OCI-LY1 (cell line): ENCODE measurements at regions not wholly inside any gene's neighbourhood (a gene's known extent, or its start where the extent isn't known, plus 50 kb on each side); places are given as distances from the start of the nearest gene placed in this dataset.

Experiments
- EZH2 ChIP-seq: fragments of 200-600 bp; sonication (generic), shearing (Covaris generic); IDR thresholded peaks from 2 replicates; pipeline ENCODE4 v1.8.0; 2017; ENCODE audit warnings: borderline replicate concordance, mixed run types, mild to moderate bottlenecking, antibody characterized with exemption, low read length, moderate library complexity, mixed read lengths
- TF ChIP-seq, protein P1 (sequence below): fragments of 200-600 bp; sonication (generic), shearing (Covaris generic); IDR thresholded peaks from 2 replicates; pipeline ENCODE4 v1.5.1; 2017; ENCODE audit warnings: mild to moderate bottlenecking, antibody characterized with exemption, low read length, moderate library complexity, mixed read lengths

DNA sequence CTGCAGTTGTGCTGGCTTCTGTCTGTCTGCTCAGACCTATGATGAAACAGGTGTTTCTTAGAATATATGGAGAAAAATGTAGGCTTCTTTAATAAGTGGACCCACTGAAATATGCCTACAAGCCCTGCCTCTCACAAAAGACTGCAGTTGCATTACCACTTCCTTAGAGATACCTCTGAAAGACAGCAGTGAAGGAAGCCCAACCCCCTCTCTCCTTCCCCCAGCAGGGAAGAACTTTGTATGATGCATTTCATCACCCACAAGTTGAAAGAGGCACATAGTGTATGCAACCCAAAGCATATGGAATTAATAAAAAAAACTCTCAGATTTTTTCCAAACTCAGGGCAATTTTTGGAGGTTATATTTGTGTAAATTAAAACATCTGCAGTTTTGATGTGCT, 916.7 kb downstream of the TECRL start:
- TF ChIP-seq, protein P1, sequence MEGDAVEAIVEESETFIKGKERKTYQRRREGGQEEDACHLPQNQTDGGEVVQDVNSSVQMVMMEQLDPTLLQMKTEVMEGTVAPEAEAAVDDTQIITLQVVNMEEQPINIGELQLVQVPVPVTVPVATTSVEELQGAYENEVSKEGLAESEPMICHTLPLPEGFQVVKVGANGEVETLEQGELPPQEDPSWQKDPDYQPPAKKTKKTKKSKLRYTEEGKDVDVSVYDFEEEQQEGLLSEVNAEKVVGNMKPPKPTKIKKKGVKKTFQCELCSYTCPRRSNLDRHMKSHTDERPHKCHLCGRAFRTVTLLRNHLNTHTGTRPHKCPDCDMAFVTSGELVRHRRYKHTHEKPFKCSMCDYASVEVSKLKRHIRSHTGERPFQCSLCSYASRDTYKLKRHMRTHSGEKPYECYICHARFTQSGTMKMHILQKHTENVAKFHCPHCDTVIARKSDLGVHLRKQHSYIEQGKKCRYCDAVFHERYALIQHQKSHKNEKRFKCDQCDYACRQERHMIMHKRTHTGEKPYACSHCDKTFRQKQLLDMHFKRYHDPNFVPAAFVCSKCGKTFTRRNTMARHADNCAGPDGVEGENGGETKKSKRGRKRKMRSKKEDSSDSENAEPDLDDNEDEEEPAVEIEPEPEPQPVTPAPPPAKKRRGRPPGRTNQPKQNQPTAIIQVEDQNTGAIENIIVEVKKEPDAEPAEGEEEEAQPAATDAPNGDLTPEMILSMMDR: no peak
- no peak for TF ChIP-seq EZH2
